ENCODE measurements at regions not wholly inside any gene's neighbourhood (a gene's known extent, or its start where the extent isn't known, plus 50 kb on each side); places are given as distances from the start of the nearest gene placed in this dataset.

DNA sequence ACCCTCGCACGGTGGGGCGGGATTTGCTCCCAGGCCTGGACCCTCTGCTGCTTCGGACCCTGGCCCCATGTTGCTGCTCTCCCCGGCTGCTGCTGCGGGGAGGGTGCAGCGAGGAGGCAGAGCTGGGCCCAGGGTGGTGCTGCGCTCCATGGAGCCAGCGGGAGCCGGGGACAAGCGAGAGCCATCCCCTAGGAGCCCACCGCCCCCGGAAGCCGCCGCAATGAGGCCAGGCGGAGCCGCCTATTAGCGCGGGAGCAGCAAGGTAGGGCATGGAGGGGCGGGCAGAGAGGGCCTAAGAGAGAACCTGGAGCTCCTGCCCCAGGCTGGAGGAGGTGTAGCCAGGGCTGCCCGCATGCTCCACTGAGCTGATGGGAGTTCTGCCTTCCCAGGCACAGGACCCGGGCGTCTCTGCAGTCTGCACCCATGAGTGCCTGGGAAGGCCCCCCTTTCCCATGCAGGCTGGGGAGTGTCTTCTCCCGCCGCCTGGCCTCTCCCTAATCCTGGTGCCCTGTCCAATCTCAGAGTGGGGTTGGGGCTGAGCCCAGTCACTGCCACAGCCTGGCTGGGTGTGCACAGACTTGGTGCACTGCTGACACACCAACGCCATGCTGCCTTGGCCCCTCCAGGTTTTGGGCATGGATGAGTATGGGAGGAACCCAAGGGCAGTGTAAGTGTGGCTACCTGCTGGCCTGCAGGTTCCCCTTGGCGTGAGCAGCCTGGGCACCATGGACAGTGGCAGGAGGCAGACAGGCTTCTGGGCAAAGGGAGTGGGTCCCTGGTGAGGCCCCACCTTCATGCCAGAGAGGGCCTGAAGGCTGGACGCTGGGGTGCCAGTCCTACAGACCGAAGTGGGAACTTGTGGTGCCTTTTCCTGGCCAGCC lies 360.6 kb upstream of the MAP3K7 start:
- Histone ChIP-seq H3K79me2 (ENCODE audit: control insufficient read depth, insufficient read depth, low read length) (no peaks in the 10 kb centered on the region), H3K4me3 (no peak overlapping the region), H3K4me1 (ENCODE audit: control insufficient read depth, insufficient read depth, low read length) (no peaks in the 10 kb centered on the region), H3K36me3 (ENCODE audit: control insufficient read depth in 2 of 2, insufficient read depth in 2 of 2, low read length in 1 of 2) (no peaks in the 10 kb centered on the region), H2AFZ (ENCODE audit: control insufficient read depth, low read depth, low read length) (no peak overlapping the region), H3K27ac (ENCODE audit: control insufficient read depth, insufficient read depth) (no peak overlapping the region), H3K9me3 (replicated peaks; ENCODE audit: control insufficient read depth, insufficient read depth, low read length) (no peaks in the 10 kb centered on the region), H3K27me3 (replicated peaks in 1 of 2; ENCODE audit: control insufficient read depth in 2 of 2, insufficient read depth in 2 of 2, low read length in 1 of 2) (no peaks in the 10 kb centered on the region), H4K20me1 (ENCODE audit: control insufficient read depth, insufficient read depth) (no peaks in the 10 kb centered on the region), H3K4me2 (ENCODE audit: control insufficient read depth, insufficient read depth) (no peak overlapping the region), H3K9ac (ENCODE audit: control insufficient read depth, insufficient read depth, low read length) (no peak overlapping the region)
- BruUV-seq (replicated peaks), result no TSS peak
- POLR2A ChIA-PET, result no interaction called here
- ATAC-seq (no peak), FAIRE-seq (no peak), DNase-seq (ENCODE audit: low read depth, low spot score) (no peak)
- CTCF ChIA-PET, result no interaction called here
- TF ChIP-seq POU2F2 (IDR thresholded peaks at IDR 0.05; ENCODE audit: borderline replicate concordance, low read depth, low read length), result no peak
- TF ChIP-seq, protein P1, sequence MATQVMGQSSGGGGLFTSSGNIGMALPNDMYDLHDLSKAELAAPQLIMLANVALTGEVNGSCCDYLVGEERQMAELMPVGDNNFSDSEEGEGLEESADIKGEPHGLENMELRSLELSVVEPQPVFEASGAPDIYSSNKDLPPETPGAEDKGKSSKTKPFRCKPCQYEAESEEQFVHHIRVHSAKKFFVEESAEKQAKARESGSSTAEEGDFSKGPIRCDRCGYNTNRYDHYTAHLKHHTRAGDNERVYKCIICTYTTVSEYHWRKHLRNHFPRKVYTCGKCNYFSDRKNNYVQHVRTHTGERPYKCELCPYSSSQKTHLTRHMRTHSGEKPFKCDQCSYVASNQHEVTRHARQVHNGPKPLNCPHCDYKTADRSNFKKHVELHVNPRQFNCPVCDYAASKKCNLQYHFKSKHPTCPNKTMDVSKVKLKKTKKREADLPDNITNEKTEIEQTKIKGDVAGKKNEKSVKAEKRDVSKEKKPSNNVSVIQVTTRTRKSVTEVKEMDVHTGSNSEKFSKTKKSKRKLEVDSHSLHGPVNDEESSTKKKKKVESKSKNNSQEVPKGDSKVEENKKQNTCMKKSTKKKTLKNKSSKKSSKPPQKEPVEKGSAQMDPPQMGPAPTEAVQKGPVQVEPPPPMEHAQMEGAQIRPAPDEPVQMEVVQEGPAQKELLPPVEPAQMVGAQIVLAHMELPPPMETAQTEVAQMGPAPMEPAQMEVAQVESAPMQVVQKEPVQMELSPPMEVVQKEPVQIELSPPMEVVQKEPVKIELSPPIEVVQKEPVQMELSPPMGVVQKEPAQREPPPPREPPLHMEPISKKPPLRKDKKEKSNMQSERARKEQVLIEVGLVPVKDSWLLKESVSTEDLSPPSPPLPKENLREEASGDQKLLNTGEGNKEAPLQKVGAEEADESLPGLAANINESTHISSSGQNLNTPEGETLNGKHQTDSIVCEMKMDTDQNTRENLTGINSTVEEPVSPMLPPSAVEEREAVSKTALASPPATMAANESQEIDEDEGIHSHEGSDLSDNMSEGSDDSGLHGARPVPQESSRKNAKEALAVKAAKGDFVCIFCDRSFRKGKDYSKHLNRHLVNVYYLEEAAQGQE (IDR thresholded peaks at IDR 0.05; ENCODE audit: low read depth, low read length), result 0 out of 2 replicates have a peak, but pooled peaks have one; percentile 24
- TF ChIP-seq RAD51 (IDR thresholded peaks at IDR 0.05), result no peak
- RAD21 ChIA-PET (ENCODE audit: unreplicated experiment), result no interaction called here
- intact Hi-C loops (cut with micrococcal nuclease; ENCODE audit: unreplicated experiment) (no loop called here), in situ Hi-C loops (cut with MboI) (no loop called here)
- SMC1A ChIA-PET (ENCODE audit: uncharacterized antibody, unreplicated experiment), result interaction anchor here (0.6 to 1.7 kb wide), 3 partner anchors 11 to 134 kb away, joined by 3 to 4 read pairs (median 4); no protein-coding TSS in a partner anchor
- WGBS (ENCODE audit: insufficient coverage, insufficient replicate concordance, low lambda C conversion rate, missing lambda C conversion rate), result 46% methylated on average over 20 of the region's 29 CpGs

All from GM12878 (cell line).